Caco-2 (cell line): ENCODE measurements at regions not wholly inside any gene's neighbourhood (a gene's known extent, or its start where the extent isn't known, plus 50 kb on each side); places are given as distances from the start of the nearest gene placed in this dataset.

ENCODE experiments used
- BruUV-seq: library from RNA; stranded (reverse); fragments of 400-500 nt; replicated peaks from 2 replicates; lab custom pipeline; 2021; lab: Mats Ljungman, UMichigan
- CTCF ChIA-PET: fragments of 300-600 bp; sonication (Branson Sonifier 250); formaldehyde crosslinking; loops from one replicate; lab custom pipeline; 2022; ENCODE audit warnings: antibody characterized with exemption; lab: Charles Lee
- POLR2A ChIA-PET: fragments of 300-600 bp; sonication (Branson Sonifier 250); formaldehyde crosslinking; loops from one replicate; lab custom pipeline; 2022; ENCODE audit warnings: antibody characterized with exemption; lab: Charles Lee
- DNase-seq, 2 experiments: peaks; one replicate each; pipeline versions ENCODE4 v3.0.0 to v3.0.0-alpha.2; 2020 to 2022
- H3K27me3 ChIP-seq: replicated peaks from 2 replicates; pipeline ENCODE4 v1.6.0; 2011; ENCODE audit warnings: low read length; ENCODE audit not compliant: control insufficient read depth, insufficient read depth
- H3K36me3 ChIP-seq: 2 replicates; pipeline ENCODE4 v1.5.1; 2011; ENCODE audit warnings: low read length; ENCODE audit not compliant: control insufficient read depth, insufficient read depth
- H3K4me1 ChIP-seq: fragments of 250-450 bp; sonication (Bioruptor Pico); 2 replicates; pipeline ENCODE4 v1.5.1; 2020; ENCODE audit warnings: mild to moderate bottlenecking
- H3K4me3 ChIP-seq: 2 replicates; pipeline ENCODE4 v1.5.1; 2011; ENCODE audit warnings: low read depth, mild to moderate bottlenecking, control low read depth, low read length
- H3K9me3 ChIP-seq: fragments of 250-450 bp; sonication (Bioruptor Pico); 2 replicates; pipeline ENCODE4 v1.5.1; 2020; ENCODE audit warnings: mild to moderate bottlenecking, moderate library complexity
- H3K27ac Mint-ChIP-seq: one replicate; pipeline ENCODE4 v1.8.0; 2022; ENCODE audit warnings: mixed read lengths; ENCODE audit not compliant: unreplicated experiment
- H3K27me3 Mint-ChIP-seq: one replicate; pipeline ENCODE4 v1.8.0; 2022; ENCODE audit warnings: mixed read lengths; ENCODE audit not compliant: insufficient read depth, unreplicated experiment
- H3K36me3 Mint-ChIP-seq: one replicate; pipeline ENCODE4 v1.8.0; 2022; ENCODE audit warnings: mild to moderate bottlenecking, mixed read lengths; ENCODE audit not compliant: insufficient read depth, unreplicated experiment
- H3K4me1 Mint-ChIP-seq: one replicate; pipeline ENCODE4 v1.8.0; 2022; ENCODE audit warnings: low read depth, mixed read lengths; ENCODE audit not compliant: unreplicated experiment
- H3K4me3 Mint-ChIP-seq: one replicate; pipeline ENCODE4 v1.8.0; 2022; ENCODE audit warnings: mild to moderate bottlenecking, moderate library complexity, mixed read lengths; ENCODE audit not compliant: unreplicated experiment
- H3K9me3 Mint-ChIP-seq: one replicate; pipeline ENCODE4 v1.8.0; 2022; ENCODE audit warnings: mixed read lengths; ENCODE audit not compliant: unreplicated experiment
- intact Hi-C: fragments of 100-400 bp; cut with micrococcal nuclease; formaldehyde crosslinking; loops from one replicate; pipeline ENCODE4 v1.10.0; 2022; ENCODE audit not compliant: unreplicated experiment
- TF ChIP-seq, protein P1 (sequence below), 2 experiments: fragments of 200-600 bp in 1 of 2; IDR thresholded peaks; 1 replicate in 1 of 2; 2 replicates in 1 of 2; pipeline versions ENCODE4 v1.5.1 to v1.8.0; 2011 to 2022; ENCODE audit warnings: antibody characterized with exemption in 1 of 2, control low read depth in 1 of 2, inconsistent platforms in 1 of 2, low read depth in 1 of 2, low read length in 1 of 2, mild to moderate bottlenecking in 1 of 2, moderate library complexity in 1 of 2; ENCODE audit not compliant: insufficient read depth in 1 of 2, severe bottlenecking in 1 of 2, unreplicated experiment in 1 of 2

DNA sequence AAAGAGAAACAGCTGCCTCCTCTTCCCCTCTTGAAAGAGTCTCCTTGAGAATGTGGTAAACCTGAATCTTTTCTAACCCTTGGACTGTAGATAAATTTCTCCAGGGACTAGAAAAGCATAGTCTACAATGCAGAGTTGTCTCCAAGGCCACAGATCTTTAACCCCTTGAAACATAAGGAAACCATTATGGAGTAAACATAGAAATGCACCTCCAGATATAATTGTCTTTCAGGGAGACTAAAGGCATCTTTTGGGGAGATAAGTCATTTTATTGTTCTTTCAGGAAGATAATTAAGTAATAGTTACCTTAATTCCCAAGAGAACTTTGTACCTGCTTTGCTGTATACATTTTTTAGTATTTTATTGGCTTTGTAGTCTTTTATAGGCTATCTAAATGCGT, 373.6 kb upstream of the GRIA1 start:
- no peaks in the 10 kb centered on the region for H3K27me3 Mint-ChIP-seq
- no TSS peak for BruUV-seq
- Histone ChIP-seq H3K4me1 (no peaks in the 10 kb centered on the region), H3K36me3 (no peaks in the 10 kb centered on the region), H3K4me3 (no peak overlapping the region), H3K27me3 (no peaks in the 10 kb centered on the region), H3K9me3 (no peaks in the 10 kb centered on the region)
- POLR2A ChIA-PET: no interaction called here
- H3K36me3 Mint-ChIP-seq: no peaks in the 10 kb centered on the region
- intact Hi-C loops: no loop called here
- H3K4me3 Mint-ChIP-seq: no peak overlapping the region
- no peak overlapping the region for H3K27ac Mint-ChIP-seq
- CTCF ChIA-PET: no interaction called here
- H3K4me1 Mint-ChIP-seq: no peaks in the 10 kb centered on the region
- TF ChIP-seq, protein P1, sequence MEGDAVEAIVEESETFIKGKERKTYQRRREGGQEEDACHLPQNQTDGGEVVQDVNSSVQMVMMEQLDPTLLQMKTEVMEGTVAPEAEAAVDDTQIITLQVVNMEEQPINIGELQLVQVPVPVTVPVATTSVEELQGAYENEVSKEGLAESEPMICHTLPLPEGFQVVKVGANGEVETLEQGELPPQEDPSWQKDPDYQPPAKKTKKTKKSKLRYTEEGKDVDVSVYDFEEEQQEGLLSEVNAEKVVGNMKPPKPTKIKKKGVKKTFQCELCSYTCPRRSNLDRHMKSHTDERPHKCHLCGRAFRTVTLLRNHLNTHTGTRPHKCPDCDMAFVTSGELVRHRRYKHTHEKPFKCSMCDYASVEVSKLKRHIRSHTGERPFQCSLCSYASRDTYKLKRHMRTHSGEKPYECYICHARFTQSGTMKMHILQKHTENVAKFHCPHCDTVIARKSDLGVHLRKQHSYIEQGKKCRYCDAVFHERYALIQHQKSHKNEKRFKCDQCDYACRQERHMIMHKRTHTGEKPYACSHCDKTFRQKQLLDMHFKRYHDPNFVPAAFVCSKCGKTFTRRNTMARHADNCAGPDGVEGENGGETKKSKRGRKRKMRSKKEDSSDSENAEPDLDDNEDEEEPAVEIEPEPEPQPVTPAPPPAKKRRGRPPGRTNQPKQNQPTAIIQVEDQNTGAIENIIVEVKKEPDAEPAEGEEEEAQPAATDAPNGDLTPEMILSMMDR (IDR thresholded peaks at IDR 0.05; ENCODE audit: insufficient read depth in 1 of 2, low read depth in 1 of 2, low read length in 1 of 2, severe bottlenecking in 1 of 2, unreplicated experiment in 1 of 2): no peak
- no peak for DNase-seq
- H3K9me3 Mint-ChIP-seq: no peaks in the 10 kb centered on the region

DNA sequence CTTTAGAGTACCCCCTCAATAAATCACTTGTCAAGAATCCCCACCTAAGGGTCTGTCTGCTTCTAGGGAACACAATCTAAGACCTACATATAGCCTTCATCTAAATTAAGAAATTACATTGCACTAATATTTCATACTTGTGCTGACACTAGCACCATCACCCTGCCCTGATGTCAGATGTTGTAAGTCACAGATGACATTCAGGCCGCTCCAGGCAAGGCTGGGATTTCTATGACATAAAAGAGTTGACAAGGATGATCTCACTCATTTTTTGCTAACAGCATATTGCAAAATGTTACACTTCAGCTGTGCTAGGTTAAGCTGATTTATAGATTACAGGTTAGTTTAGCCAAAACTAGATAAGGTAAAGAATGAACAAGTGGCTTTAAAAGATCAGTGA, 372.5 kb upstream of the GRIA1 start:
- DNase-seq: no peak
- no TSS peak for BruUV-seq
- H3K36me3 ChIP-seq: no peaks in the 10 kb centered on the region
- TF ChIP-seq, protein P1 (IDR thresholded peaks at IDR 0.05; ENCODE audit: insufficient read depth in 1 of 2, low read depth in 1 of 2, low read length in 1 of 2, severe bottlenecking in 1 of 2, unreplicated experiment in 1 of 2): no peak
- Mint-ChIP-seq H3K27ac (no peak overlapping the region), H3K4me1 (no peaks in the 10 kb centered on the region), H3K4me3 (no peak overlapping the region), H3K27me3 (no peaks in the 10 kb centered on the region), H3K9me3 (no peaks in the 10 kb centered on the region), H3K36me3 (no peaks in the 10 kb centered on the region)
- no peak overlapping the region for H3K4me3 ChIP-seq
- no peaks in the 10 kb centered on the region for H3K4me1 ChIP-seq
- no peaks in the 10 kb centered on the region for H3K27me3 ChIP-seq
- intact Hi-C loops: no loop called here
- no peaks in the 10 kb centered on the region for H3K9me3 ChIP-seq
- CTCF ChIA-PET: no interaction called here
- POLR2A ChIA-PET: no interaction called here

DNA sequence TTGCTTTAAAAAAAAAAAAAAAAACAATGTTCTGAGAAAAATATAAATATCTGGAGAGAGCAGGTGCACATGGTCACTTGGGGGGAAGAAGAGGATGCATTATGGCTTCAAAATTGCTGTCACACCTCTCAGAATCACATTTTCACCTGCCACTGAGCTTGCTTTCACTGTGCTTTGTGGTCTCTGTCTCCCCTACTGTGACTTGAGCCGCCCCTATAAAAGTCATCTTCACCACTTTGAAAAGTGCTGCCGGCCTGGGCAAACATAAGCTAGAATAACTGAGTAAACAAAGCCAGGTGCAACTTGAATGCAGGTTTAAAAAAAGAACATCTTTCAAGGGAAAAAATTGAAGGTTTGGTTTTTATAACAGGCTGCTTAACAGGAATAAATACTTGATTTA, 368.1 kb upstream of the GRIA1 start:
- no peak overlapping the region for H3K4me3 Mint-ChIP-seq
- no peak overlapping the region for H3K27ac Mint-ChIP-seq
- H3K36me3 Mint-ChIP-seq: no peaks in the 10 kb centered on the region
- BruUV-seq: no TSS peak
- DNase-seq: no peak
- no peaks in the 10 kb centered on the region for H3K36me3 ChIP-seq
- H3K27me3 Mint-ChIP-seq: peaks cover 5% of the 10 kb centered on the region
- TF ChIP-seq, protein P1 (IDR thresholded peaks at IDR 0.05; ENCODE audit: insufficient read depth in 1 of 2, low read depth in 1 of 2, low read length in 1 of 2, severe bottlenecking in 1 of 2, unreplicated experiment in 1 of 2): no peak
- H3K4me3 ChIP-seq: no peak overlapping the region
- CTCF ChIA-PET: no interaction called here
- H3K4me1 Mint-ChIP-seq: no peaks in the 10 kb centered on the region
- no peaks in the 10 kb centered on the region for H3K4me1 ChIP-seq
- H3K9me3 ChIP-seq: no peaks in the 10 kb centered on the region
- intact Hi-C loops: no loop called here
- no peaks in the 10 kb centered on the region for H3K27me3 ChIP-seq
- POLR2A ChIA-PET: no interaction called here
- no peaks in the 10 kb centered on the region for H3K9me3 Mint-ChIP-seq
